HepG2 (cell line): ENCODE measurements at regions not wholly inside any gene's neighbourhood (a gene's known extent, or its start where the extent isn't known, plus 50 kb on each side); places are given as distances from the start of the nearest gene placed in this dataset.

Source experiments
- MYC ChIP-seq: sonication (generic); formaldehyde crosslinking; IDR thresholded peaks from 2 replicates; pipeline ENCODE4 v1.9.0; 2021; ENCODE audit warnings: missing genetic modification reagents, borderline replicate concordance
- ZNF143 ChIP-seq: sonication (generic); formaldehyde crosslinking; IDR thresholded peaks from 2 replicates; pipeline ENCODE4 v1.4.0; 2020; ENCODE audit warnings: missing genetic modification reagents
- TF ChIP-seq, protein P1 (sequence below): sonication (generic); formaldehyde crosslinking; IDR thresholded peaks from 2 replicates; pipeline ENCODE4 v1.8.0; 2022; ENCODE audit warnings: mild to moderate bottlenecking, missing genetic modification reagents, moderate library complexity

DNA sequence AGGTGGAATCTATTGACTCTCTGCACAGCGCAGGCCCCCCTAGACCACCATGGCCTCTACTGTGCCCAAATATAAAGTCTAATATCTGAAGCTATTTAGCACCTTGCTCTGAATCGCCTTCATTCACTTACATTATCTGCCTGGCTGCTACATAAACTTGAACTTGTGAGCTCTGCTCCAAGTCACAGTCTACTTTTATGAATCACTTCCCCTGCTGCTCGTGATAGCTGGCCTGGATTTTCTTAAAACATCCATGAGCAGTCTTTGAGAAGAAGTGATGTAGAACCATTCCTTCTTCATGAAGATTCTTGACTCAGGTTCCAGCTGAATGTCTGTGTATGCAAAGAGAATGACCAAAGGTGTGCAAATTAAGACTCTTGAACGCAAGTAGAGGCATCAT, 359.5 kb downstream of the RND3 start:
- TF ChIP-seq MYC = no peak
- TF ChIP-seq ZNF143 (CRISPR knock-in tag) = no peak
- TF ChIP-seq, protein P1, sequence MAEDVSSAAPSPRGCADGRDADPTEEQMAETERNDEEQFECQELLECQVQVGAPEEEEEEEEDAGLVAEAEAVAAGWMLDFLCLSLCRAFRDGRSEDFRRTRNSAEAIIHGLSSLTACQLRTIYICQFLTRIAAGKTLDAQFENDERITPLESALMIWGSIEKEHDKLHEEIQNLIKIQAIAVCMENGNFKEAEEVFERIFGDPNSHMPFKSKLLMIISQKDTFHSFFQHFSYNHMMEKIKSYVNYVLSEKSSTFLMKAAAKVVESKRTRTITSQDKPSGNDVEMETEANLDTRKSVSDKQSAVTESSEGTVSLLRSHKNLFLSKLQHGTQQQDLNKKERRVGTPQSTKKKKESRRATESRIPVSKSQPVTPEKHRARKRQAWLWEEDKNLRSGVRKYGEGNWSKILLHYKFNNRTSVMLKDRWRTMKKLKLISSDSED (CRISPR knock-in tag) = no peak
